ENCODE measurements at regions not wholly inside any gene's neighbourhood (a gene's known extent, or its start where the extent isn't known, plus 50 kb on each side); places are given as distances from the start of the nearest gene placed in this dataset.

- DNase-seq (ENCODE audit: low read depth in 2 of 2) = no peak
Observed at GRCh38 chr3:16052964-16053363, 121.5 kb upstream of the GALNT15 start.

DNA sequence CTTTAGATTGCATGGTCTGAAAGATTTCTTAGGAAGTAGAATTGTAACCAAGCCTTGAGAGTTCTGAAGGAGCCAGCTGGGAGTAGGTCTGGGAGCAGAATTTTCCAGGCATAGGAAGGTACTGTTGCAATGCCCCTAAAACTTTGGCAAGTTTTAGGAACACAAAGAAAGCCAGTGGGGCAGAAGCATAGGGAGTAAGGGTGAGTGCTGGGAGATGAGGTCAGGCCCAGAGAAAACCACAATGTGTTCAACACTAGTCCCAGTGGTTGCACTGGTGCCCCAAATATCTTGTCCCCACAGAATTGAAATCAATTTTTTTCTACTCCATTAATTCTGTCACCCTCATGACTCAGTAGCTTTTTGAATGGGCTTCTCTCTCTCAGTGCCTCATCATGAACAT is 120.7 kb upstream of the GALNT15 start:
- DNase-seq (ENCODE audit: low read depth in 2 of 2) = no peak

DNA sequence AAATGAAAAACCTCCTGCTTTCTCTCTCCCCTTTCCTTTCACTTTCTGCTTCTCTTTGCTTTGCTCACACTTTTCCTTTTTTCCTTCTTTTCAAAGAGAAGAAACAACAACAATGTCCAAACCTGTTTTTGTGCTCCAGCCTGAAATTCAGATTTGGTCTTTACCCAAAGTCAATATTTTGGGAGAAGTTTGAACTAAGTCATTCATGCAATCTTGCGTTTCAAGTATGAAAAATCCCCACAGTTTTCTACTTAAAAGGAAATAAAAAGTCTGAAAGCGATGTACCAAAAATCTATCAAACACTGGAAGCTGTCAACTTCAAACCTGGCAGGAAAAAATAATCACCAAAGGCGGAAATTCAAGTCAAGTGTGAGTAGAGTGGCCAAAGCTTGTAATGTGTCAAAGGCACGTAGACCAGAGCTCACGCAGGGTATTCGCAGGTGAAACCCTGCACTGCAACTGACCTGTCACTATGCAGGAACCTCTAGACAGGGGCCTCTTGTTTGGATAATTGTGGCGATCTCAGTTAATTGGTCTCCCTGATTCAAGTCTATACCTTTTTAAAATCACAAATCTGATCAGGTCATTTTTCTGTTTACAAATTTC is 118.8 kb upstream of the GALNT15 start:
- no peak for DNase-seq (ENCODE audit: low read depth in 2 of 2)

- no peak for DNase-seq (ENCODE audit: low read depth in 2 of 2)
Observed at GRCh38 chr3:16056217-16056616, 118.3 kb upstream of the GALNT15 start.

DNA sequence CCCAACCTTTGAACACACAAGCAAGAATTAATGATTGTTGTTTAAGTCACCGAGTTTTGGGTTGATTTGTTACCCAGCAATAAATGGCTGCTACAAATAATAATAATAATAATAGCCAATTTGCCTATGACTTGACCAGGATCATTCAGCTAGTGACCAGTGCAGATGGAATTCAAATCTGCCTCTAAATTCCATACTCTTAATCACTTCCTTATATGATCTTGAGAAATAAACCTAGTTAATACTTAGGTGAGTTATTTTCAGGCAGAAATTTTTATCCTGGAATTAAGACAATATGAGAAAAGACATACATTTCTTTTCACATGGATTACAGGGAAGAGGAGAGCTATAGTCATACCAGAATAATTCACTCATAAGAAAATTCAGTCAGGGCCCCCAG is 116.0 kb upstream of the GALNT15 start:
- DNase-seq (ENCODE audit: low read depth in 2 of 2) = no peak

- DNase-seq (ENCODE audit: low read depth in 2 of 2) = no peak
Observed at GRCh38 chr3:16059081-16059537, 115.4 kb upstream of the GALNT15 start.

DNA sequence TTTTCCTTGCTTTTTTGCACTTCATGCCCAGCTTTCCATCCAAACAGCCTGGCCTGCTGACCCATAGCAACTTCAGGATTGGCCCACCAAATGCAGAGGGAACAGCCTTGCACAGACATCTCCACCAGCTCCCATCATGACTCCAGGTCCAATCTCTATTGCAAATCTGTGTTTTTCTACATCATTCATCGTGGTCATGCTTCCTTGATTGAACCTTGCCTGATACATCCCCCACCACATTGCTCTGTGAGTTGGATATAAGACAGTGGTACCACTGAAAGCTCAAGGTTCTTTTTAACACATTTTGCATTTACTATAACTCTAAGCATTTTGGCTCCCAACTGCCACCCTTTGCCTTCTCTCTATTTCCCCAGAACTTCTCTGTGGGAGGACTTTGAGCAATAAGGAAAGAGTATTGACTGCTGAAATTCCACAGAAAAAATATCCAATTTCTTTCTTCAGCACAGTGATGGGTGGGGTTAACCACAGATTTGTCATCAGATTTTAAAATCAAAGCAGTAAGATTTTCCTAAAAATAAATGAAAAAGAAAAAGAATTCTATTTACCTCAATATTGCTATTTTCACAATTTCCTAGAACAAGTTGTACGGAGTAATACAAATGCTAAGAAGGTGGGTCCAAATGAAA is 114.6 kb upstream of the GALNT15 start:
- no peak for DNase-seq (ENCODE audit: low read depth in 2 of 2)

- DNase-seq (ENCODE audit: low read depth in 2 of 2) = no peak
Observed at GRCh38 chr3:16060358-16060852, 114.1 kb upstream of the GALNT15 start.

GRCh38 chr3:16060945-16061344 is 113.5 kb upstream of the GALNT15 start:
- DNase-seq (ENCODE audit: low read depth in 2 of 2) = no peak

GRCh38 chr3:16061491-16061890 is 113.0 kb upstream of the GALNT15 start:
- DNase-seq (ENCODE audit: low read depth in 2 of 2) = no peak

- DNase-seq (ENCODE audit: low read depth in 2 of 2) = no peak
Observed at GRCh38 chr3:16063603-16064002, 110.9 kb upstream of the GALNT15 start.

DNA sequence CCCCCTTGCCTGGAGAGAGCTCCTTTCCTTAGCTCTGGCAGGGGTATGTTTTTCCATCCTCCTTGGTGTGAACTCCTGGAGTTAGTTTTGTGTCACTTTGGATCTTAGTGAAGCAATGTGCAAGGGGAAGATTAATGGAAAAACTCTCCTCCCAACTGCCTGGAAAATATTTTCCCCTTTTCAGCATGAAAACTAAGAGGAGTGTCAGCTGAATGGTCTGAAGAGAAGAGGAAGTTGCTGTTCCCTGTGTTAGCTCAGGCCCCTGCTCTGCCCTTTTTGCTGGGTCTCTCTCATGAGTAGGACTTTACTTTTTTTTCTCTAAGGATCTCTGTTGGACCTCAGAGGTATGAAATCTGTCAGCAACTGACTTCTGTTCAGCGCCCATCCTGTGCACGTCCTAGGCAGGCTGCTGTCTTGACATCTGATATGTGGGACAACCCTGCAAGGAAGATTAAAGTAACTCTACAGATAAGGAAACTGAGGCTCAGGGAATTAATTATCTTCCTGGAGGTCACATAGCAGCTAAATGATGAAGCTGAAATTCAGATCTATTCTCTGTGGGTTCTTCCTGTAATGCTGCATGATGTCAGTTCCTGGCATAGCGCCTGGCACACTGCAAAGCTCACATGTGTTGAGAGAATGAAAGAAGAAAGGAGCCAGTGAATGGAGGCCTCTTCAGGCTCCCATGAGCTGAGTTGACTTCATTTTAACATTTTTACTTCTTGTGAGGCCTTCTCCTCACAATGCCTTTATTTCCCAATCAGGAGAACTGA is 109.7 kb upstream of the GALNT15 start:
- DNase-seq (ENCODE audit: low read depth in 2 of 2) = no peak

GRCh38 chr3:16066545-16066944 is 107.9 kb upstream of the GALNT15 start:
- no peak for DNase-seq (ENCODE audit: low read depth in 2 of 2)

GRCh38 chr3:16066975-16067374 is 107.5 kb upstream of the GALNT15 start:
- no peak for DNase-seq (ENCODE audit: low read depth in 2 of 2)

- no peak for DNase-seq (ENCODE audit: low read depth in 2 of 2)
Observed at GRCh38 chr3:16067837-16068471, 106.5 kb upstream of the GALNT15 start.

- DNase-seq (ENCODE audit: low read depth in 2 of 2) = no peak
Observed at GRCh38 chr3:16069149-16069922, 105.1 kb upstream of the GALNT15 start.

- DNase-seq (ENCODE audit: low read depth in 2 of 2) = no peak
Observed at GRCh38 chr3:16070707-16071106, 103.8 kb upstream of the GALNT15 start.

GRCh38 chr3:16071206-16071605 is 103.3 kb upstream of the GALNT15 start:
- no peak for DNase-seq (ENCODE audit: low read depth in 2 of 2)

DNA sequence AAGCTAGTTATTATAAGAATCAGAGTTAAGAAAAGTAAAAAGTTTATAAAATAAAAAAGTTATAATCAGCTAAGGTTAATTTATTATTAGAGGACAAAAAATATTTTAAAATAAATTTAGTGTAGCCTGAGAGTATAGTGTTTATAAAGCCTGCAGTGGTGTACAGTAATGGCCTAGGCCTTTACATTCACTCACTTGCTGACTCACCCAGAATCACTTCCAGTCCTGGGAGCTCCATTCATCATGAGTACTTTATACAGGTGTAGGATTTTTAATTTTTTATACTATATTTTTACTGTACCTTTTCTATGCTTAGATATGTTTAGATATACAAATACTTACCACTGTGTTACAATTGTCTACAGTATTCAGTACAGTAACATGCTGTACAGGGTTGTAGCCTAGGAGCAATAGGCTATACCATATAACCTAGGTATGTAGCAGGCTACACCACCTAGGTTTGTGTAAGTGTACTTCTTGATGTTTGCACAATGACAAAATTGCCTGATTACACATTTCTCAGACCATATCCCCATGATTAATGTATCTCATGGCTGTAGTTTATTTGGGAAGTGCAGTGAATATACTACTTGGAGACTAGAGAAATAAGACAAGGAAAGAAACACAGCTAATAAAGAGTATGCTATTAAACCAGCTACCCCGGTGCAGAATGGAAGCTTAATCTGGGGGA is 101.9 kb upstream of the GALNT15 start:
- no peak for DNase-seq (ENCODE audit: low read depth in 2 of 2)

DNA sequence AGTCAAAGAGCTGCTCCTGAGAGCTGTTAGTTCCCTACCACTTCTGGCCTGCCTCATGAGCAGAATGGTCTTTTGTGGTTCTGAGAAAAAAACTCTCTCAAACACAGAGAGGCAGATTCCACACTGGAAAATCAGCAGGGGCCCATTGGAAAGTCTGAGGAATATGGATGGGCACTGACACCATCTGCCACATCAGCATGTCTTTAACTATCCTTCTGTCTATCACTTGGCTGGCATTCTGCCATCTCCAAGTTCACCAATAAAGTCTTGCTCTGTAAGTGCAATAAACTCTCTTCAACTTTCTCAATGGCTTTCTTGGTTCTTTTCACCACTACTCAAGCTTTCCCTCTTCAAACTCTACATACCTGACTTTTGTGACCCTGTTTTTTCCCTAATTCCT is 101.3 kb upstream of the GALNT15 start:
- DNase-seq (ENCODE audit: low read depth in 2 of 2) = no peak

All from stimulated activated CD4-positive, alpha-beta T cell treated with anti-CD3 and anti-CD28 coated beads, Interleukin-1b, Interleukin-23, amount 100 ng/mL, for 4 hours (primary cell).